MM.1S (cell line): ENCODE measurements at regions not wholly inside any gene's neighbourhood (a gene's known extent, or its start where the extent isn't known, plus 50 kb on each side); places are given as distances from the start of the nearest gene placed in this dataset.

Source experiments
- CTCF ChIP-seq: fragments of 300-600 bp; sonication (generic); IDR thresholded peaks from 2 replicates; pipeline ENCODE4 v1.5.1; 2016; ENCODE audit warnings: antibody characterized with exemption, low read length, mixed read lengths
- EZH2 ChIP-seq: fragments of 300-600 bp; sonication (generic); optimal IDR thresholded peaks from 2 replicates; pipeline ENCODE3; 2017; ENCODE audit warnings: low read depth, mild to moderate bottlenecking, antibody characterized with exemption, low read length, mixed read lengths
- EZH2phosphoT487 ChIP-seq: fragments of 300-600 bp; sonication (generic); IDR thresholded peaks from 2 replicates; pipeline ENCODE4 v1.6.1; 2018; ENCODE audit warnings: antibody characterized with exemption, low read length

- no peak for TF ChIP-seq CTCF
- no peak for TF ChIP-seq EZH2
- no peak for TF ChIP-seq EZH2phosphoT487
Measured at GRCh38 chr2:146666340-146666739, 1178.5 kb upstream of the ACVR2A start.
